HepG2 (cell line): ENCODE measurements at regions not wholly inside any gene's neighbourhood (a gene's known extent, or its start where the extent isn't known, plus 50 kb on each side); places are given as distances from the start of the nearest gene placed in this dataset.

Experiments used
- CBX2 ChIP-seq, 2 experiments: fragments of 200-600 bp in 1 of 2; sonication (generic); formaldehyde crosslinking in 1 of 2; IDR thresholded peaks; 2 replicates each; pipeline versions ENCODE4 v1.7.0 to v1.8.1; 2018 to 2022; ENCODE audit warnings: low read depth in 2 of 2, low read length in 1 of 2, mild to moderate bottlenecking in 1 of 2, missing genetic modification reagents in 1 of 2
- DPF2 ChIP-seq: sonication (generic); formaldehyde crosslinking; IDR thresholded peaks from 2 replicates; pipeline ENCODE4 v1.4.0; 2020; ENCODE audit warnings: mild to moderate bottlenecking, low read depth, missing genetic modification reagents, borderline replicate concordance
- HCFC1 ChIP-seq: fragments of 150-350 bp; IDR thresholded peaks from 2 replicates; pipeline ENCODE4 v1.6.1; 2014; ENCODE audit warnings: low read depth, low read length
- RAD21 ChIP-seq: fragments of 450-650 bp; formaldehyde crosslinking; IDR thresholded peaks from 2 replicates; pipeline ENCODE4 v1.5.0; 2020; ENCODE audit warnings: mild to moderate bottlenecking
- STAG1 ChIP-seq: sonication (generic); formaldehyde crosslinking; IDR thresholded peaks from 2 replicates; pipeline ENCODE4 v1.4.0; 2020; ENCODE audit warnings: missing genetic modification reagents
- XRCC5 ChIP-seq: fragments of 200-400 bp; formaldehyde crosslinking; optimal IDR thresholded peaks from 2 replicates; pipeline ENCODE3; 2017; ENCODE audit warnings: mild to moderate bottlenecking, low read length
- ZFAT ChIP-seq: sonication (generic); formaldehyde crosslinking; conservative IDR thresholded peaks from 2 replicates; pipeline ENCODE4 v1.8.1; 2023; ENCODE audit warnings: missing genetic modification reagents, inconsistent platforms
- ZNF205 ChIP-seq: IDR thresholded peaks from 2 replicates; pipeline ENCODE4 v1.6.1; 2018; ENCODE audit warnings: missing biosample characterization, missing genetic modification reagents
- ZNF547 ChIP-seq: sonication (generic); formaldehyde crosslinking; IDR thresholded peaks from 2 replicates; pipeline ENCODE4 v1.5.1; 2020; ENCODE audit warnings: mild to moderate bottlenecking, missing genetic modification reagents
- ZNF746 ChIP-seq: sonication (generic); formaldehyde crosslinking; IDR thresholded peaks from 2 replicates; pipeline ENCODE4 v1.8.0; 2022; ENCODE audit warnings: mild to moderate bottlenecking, missing genetic modification reagents
- ZSCAN29 ChIP-seq: sonication (generic); formaldehyde crosslinking; conservative IDR thresholded peaks from 2 replicates; pipeline ENCODE4 v1.4.0; 2020; ENCODE audit warnings: mild to moderate bottlenecking, missing genetic modification reagents
- TF ChIP-seq, protein P1 (sequence below): IDR thresholded peaks from 2 replicates; pipeline ENCODE4 v1.6.1; 2016; ENCODE audit warnings: low read depth, missing genetic modification reagents, missing compliant biosample characterization
- TF ChIP-seq, protein P2 (sequence below): sonication (generic); formaldehyde crosslinking; IDR thresholded peaks from one replicate; pipeline ENCODE4 v1.5.1; 2020; ENCODE audit warnings: mild to moderate bottlenecking, missing genetic modification reagents; ENCODE audit errors: not compliant biosample characterization
- TF ChIP-seq, protein P3 (sequence below): sonication (generic); formaldehyde crosslinking; IDR thresholded peaks from 2 replicates; pipeline ENCODE4 v1.4.0; 2020; ENCODE audit warnings: missing genetic modification reagents, borderline replicate concordance

DNA sequence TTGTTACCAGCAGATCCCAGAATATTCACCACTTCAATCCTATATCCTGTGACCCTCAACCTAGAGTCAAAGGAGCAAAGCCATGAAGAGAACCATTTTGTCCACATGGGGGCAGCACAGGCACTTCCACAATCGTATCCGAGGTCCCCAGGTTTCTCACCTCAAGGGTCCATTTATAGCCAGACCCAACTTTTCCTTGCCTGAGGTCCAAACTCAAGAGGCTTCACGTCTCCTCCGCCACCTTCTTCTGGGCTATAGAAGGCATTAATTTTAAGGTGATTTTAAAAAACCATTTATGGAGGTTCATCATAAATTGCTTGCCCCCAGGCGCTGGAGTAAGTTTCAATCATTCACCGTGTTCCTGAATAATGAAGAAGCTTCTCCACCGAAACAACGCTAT is 111.6 kb upstream of the NABP1 start (continued):
- TF ChIP-seq STAG1 (CRISPR knock-in tag) (peak; percentile 88), ZNF205 (CRISPR knock-in tag) (no peak), RAD21 (CRISPR knock-in tag) (peak; percentile 75), ZFAT (CRISPR knock-in tag) (no peak), CBX2 (IDR thresholded peaks at IDR 0.05; ENCODE audit: low read depth, low read length) (no peak), CBX2 (CRISPR knock-in tag; IDR thresholded peaks at IDR 0.05; ENCODE audit: low read depth) (no peak), DPF2 (no peak), HCFC1 (no peak), XRCC5 (peak; percentile 20), ZNF746 (CRISPR knock-in tag) (peak; percentile 46; the same call in 1 of the 2 replicates), ZNF547 (no peak), ZSCAN29 (CRISPR knock-in tag) (no peak)
- TF ChIP-seq, protein P1, sequence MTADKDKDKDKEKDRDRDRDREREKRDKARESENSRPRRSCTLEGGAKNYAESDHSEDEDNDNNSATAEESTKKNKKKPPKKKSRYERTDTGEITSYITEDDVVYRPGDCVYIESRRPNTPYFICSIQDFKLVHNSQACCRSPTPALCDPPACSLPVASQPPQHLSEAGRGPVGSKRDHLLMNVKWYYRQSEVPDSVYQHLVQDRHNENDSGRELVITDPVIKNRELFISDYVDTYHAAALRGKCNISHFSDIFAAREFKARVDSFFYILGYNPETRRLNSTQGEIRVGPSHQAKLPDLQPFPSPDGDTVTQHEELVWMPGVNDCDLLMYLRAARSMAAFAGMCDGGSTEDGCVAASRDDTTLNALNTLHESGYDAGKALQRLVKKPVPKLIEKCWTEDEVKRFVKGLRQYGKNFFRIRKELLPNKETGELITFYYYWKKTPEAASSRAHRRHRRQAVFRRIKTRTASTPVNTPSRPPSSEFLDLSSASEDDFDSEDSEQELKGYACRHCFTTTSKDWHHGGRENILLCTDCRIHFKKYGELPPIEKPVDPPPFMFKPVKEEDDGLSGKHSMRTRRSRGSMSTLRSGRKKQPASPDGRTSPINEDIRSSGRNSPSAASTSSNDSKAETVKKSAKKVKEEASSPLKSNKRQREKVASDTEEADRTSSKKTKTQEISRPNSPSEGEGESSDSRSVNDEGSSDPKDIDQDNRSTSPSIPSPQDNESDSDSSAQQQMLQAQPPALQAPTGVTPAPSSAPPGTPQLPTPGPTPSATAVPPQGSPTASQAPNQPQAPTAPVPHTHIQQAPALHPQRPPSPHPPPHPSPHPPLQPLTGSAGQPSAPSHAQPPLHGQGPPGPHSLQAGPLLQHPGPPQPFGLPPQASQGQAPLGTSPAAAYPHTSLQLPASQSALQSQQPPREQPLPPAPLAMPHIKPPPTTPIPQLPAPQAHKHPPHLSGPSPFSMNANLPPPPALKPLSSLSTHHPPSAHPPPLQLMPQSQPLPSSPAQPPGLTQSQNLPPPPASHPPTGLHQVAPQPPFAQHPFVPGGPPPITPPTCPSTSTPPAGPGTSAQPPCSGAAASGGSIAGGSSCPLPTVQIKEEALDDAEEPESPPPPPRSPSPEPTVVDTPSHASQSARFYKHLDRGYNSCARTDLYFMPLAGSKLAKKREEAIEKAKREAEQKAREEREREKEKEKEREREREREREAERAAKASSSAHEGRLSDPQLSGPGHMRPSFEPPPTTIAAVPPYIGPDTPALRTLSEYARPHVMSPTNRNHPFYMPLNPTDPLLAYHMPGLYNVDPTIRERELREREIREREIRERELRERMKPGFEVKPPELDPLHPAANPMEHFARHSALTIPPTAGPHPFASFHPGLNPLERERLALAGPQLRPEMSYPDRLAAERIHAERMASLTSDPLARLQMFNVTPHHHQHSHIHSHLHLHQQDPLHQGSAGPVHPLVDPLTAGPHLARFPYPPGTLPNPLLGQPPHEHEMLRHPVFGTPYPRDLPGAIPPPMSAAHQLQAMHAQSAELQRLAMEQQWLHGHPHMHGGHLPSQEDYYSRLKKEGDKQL: no peak
- TF ChIP-seq, protein P2, sequence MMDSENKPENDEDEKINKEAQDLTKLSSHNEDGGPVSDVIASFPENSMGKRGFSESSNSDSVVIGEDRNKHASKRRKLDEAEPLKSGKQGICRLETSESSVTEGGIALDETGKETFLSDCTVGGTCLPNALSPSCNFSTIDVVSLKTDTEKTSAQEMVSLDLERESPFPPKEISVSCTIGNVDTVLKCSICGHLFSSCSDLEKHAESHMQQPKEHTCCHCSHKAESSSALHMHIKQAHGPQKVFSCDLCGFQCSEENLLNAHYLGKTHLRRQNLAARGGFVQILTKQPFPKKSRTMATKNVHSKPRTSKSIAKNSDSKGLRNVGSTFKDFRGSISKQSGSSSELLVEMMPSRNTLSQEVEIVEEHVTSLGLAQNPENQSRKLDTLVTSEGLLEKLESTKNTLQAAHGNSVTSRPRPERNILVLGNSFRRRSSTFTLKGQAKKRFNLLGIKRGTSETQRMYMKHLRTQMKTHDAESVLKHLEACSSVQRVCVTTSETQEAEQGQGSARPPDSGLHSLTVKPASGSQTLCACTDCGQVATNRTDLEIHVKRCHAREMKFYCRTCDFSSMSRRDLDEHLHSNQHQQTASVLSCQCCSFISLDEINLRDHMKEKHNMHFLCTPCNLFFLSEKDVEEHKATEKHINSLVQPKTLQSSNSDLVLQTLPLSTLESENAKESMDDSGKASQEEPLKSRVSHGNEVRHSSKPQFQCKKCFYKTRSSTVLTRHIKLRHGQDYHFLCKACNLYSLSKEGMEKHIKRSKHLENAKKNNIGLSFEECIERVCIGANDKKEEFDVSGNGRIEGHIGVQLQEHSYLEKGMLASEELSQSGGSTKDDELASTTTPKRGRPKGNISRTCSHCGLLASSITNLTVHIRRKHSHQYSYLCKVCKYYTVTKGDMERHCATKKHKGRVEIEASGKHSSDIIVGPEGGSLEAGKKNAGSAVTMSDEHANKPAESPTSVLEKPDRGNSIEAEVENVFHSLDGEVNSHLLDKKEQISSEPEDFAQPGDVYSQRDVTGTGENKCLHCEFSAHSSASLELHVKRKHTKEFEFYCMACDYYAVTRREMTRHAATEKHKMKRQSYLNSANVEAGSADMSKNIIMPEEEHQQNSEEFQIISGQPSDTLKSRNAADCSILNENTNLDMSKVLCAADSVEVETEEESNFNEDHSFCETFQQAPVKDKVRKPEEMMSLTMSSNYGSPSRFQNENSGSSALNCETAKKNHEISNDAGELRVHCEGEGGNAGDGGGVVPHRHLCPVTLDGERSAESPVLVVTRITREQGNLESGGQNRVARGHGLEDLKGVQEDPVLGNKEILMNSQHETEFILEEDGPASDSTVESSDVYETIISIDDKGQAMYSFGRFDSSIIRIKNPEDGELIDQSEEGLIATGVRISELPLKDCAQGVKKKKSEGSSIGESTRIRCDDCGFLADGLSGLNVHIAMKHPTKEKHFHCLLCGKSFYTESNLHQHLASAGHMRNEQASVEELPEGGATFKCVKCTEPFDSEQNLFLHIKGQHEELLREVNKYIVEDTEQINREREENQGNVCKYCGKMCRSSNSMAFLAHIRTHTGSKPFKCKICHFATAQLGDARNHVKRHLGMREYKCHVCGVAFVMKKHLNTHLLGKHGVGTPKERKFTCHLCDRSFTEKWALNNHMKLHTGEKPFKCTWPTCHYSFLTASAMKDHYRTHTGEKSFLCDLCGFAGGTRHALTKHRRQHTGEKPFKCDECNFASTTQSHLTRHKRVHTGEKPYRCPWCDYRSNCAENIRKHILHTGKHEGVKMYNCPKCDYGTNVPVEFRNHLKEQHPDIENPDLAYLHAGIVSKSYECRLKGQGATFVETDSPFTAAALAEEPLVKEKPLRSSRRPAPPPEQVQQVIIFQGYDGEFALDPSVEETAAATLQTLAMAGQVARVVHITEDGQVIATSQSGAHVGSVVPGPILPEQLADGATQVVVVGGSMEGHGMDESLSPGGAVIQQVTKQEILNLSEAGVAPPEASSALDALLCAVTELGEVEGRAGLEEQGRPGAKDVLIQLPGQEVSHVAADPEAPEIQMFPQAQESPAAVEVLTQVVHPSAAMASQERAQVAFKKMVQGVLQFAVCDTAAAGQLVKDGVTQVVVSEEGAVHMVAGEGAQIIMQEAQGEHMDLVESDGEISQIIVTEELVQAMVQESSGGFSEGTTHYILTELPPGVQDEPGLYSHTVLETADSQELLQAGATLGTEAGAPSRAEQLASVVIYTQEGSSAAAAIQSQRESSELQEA (CRISPR knock-in tag): no peak
- TF ChIP-seq, protein P3, sequence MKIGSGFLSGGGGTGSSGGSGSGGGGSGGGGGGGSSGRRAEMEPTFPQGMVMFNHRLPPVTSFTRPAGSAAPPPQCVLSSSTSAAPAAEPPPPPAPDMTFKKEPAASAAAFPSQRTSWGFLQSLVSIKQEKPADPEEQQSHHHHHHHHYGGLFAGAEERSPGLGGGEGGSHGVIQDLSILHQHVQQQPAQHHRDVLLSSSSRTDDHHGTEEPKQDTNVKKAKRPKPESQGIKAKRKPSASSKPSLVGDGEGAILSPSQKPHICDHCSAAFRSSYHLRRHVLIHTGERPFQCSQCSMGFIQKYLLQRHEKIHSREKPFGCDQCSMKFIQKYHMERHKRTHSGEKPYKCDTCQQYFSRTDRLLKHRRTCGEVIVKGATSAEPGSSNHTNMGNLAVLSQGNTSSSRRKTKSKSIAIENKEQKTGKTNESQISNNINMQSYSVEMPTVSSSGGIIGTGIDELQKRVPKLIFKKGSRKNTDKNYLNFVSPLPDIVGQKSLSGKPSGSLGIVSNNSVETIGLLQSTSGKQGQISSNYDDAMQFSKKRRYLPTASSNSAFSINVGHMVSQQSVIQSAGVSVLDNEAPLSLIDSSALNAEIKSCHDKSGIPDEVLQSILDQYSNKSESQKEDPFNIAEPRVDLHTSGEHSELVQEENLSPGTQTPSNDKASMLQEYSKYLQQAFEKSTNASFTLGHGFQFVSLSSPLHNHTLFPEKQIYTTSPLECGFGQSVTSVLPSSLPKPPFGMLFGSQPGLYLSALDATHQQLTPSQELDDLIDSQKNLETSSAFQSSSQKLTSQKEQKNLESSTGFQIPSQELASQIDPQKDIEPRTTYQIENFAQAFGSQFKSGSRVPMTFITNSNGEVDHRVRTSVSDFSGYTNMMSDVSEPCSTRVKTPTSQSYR: no peak
